NT2/D1 (cell line): ENCODE measurements at regions not wholly inside any gene's neighbourhood (a gene's known extent, or its start where the extent isn't known, plus 50 kb on each side); places are given as distances from the start of the nearest gene placed in this dataset.
"Not testable (repeated sequence)": the region's sequence is repeated elsewhere in the genome, so short reads cannot be mapped to it uniquely, and the experiment has no call there.

ENCODE experiments used
- SUZ12 ChIP-seq: IDR thresholded peaks from 2 replicates; pipeline ENCODE4 v1.6.1; 2011; ENCODE audit not compliant: insufficient read length, insufficient read depth; ENCODE audit errors: extremely low read depth
- YY1 ChIP-seq: IDR thresholded peaks from 2 replicates; pipeline ENCODE4 v1.6.1; 2011; ENCODE audit not compliant: insufficient read length, insufficient read depth

DNA sequence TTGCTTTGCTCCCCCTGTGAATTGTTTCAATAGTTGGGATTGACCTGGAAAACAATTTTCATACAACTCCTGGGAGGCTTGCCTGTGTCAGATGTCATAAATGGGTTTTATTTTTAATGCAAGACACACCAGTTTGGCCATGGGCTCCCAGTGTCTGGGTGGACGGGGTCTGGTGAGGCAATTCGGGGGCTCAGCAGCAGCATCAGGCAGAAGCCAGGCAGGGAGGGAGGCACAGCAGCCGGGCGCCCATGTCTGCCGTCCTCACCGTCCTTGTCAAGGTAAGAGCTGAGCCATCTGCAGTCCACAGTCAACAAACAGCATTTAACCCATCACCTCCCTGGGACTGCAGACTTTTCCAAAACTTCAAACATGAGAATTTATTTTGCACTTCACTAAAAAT is 150.6 kb downstream of the NPIPB11 start:
- TF ChIP-seq YY1, SUZ12: not testable (repeated sequence)
